ENCODE measurements at regions not wholly inside any gene's neighbourhood (a gene's known extent, or its start where the extent isn't known, plus 50 kb on each side); places are given as distances from the start of the nearest gene placed in this dataset.

GRCh38 chr11:131092469-131092868 is 176.2 kb upstream of the SNX19 start:
- WGBS, 2 donors (ENCODE audit: low coverage in 1 of 2): 71 to 89% methylated on average over 2 to 3 of the region's 3 CpGs
- Histone ChIP-seq H3K9me3 (no peaks in the 10 kb centered on the region), H3K4me3 (no peak overlapping the region), H3K27ac (no peak overlapping the region), H3K4me1 (no peaks in the 10 kb centered on the region), H3K36me3 (no peaks in the 10 kb centered on the region), H3K27me3 (peaks cover 2% of the 10 kb centered on the region)
- TF ChIP-seq POLR2A (IDR thresholded peaks at IDR 0.05) (no peak), POLR2AphosphoS5 (IDR thresholded peaks at IDR 0.05) (no peak), CTCF (IDR thresholded peaks at IDR 0.05) (no peak), EP300 (IDR thresholded peaks at IDR 0.05) (no peak)
- ATAC-seq: no peak

- Histone ChIP-seq H3K27me3 (peaks cover 11% of the 10 kb centered on the region), H3K9me3 (no peaks in the 10 kb centered on the region), H3K27ac (no peak overlapping the region), H3K4me3 (no peak overlapping the region), H3K4me1 (no peaks in the 10 kb centered on the region), H3K36me3 (no peaks in the 10 kb centered on the region)
- ATAC-seq: no peak
- 100% methylated on average over 1 of the region's 1 CpG for WGBS, 2 donors (ENCODE audit: low coverage in 1 of 2)
- TF ChIP-seq EP300 (IDR thresholded peaks at IDR 0.05) (no peak), POLR2AphosphoS5 (IDR thresholded peaks at IDR 0.05) (no peak), POLR2A (IDR thresholded peaks at IDR 0.05) (no peak), CTCF (IDR thresholded peaks at IDR 0.05) (no peak)
Observed at GRCh38 chr11:131094827-131095226, 178.5 kb upstream of the SNX19 start.

- no peak for ATAC-seq
- Histone ChIP-seq H3K27ac (no peak overlapping the region), H3K36me3 (no peaks in the 10 kb centered on the region)
Observed at GRCh38 chr11:131095511-131096185, 179.4 kb upstream of the SNX19 start.

GRCh38 chr11:131099013-131099412 is 182.7 kb upstream of the SNX19 start:
- Histone ChIP-seq H3K9me3 (no peaks in the 10 kb centered on the region), H3K27ac (no peak overlapping the region), H3K36me3 (no peaks in the 10 kb centered on the region), H3K4me3 (no peak overlapping the region), H3K27me3 (peaks cover 24% of the 10 kb centered on the region), H3K4me1 (no peaks in the 10 kb centered on the region)
- WGBS, 2 donors (ENCODE audit: low coverage in 1 of 2): 57 to 72% methylated on average over 6 of the region's 6 CpGs
- ATAC-seq: no peak
- TF ChIP-seq POLR2A (IDR thresholded peaks at IDR 0.05) (no peak), CTCF (IDR thresholded peaks at IDR 0.05) (no peak), POLR2AphosphoS5 (IDR thresholded peaks at IDR 0.05) (no peak), EP300 (IDR thresholded peaks at IDR 0.05) (no peak)

More at GRCh38 chr11:131095511-131096185, 179.4 kb upstream of the SNX19 start:
- Histone ChIP-seq H3K4me1 (no peaks in the 10 kb centered on the region), H3K4me3 (no peak overlapping the region), H3K9me3 (no peaks in the 10 kb centered on the region), H3K27me3 (peaks cover 13% of the 10 kb centered on the region)
- WGBS, 2 donors (ENCODE audit: low coverage in 1 of 2): 60 to 61% methylated on average over 3 to 6 of the region's 11 CpGs
- TF ChIP-seq EP300 (IDR thresholded peaks at IDR 0.05) (no peak), POLR2A (IDR thresholded peaks at IDR 0.05) (no peak), POLR2AphosphoS5 (IDR thresholded peaks at IDR 0.05) (no peak), CTCF (IDR thresholded peaks at IDR 0.05) (no peak)

- WGBS, 2 donors (ENCODE audit: low coverage in 1 of 2): 36% methylated on average over 1 of the region's 1 CpG; no CpG with 5 or more reads in 1 of the 2 donors
Observed at GRCh38 chr11:131099746-131100145, 183.5 kb upstream of the SNX19 start.

More at GRCh38 chr11:131099746-131100145, 183.5 kb upstream of the SNX19 start:
- TF ChIP-seq POLR2AphosphoS5 (IDR thresholded peaks at IDR 0.05) (no peak), CTCF (IDR thresholded peaks at IDR 0.05) (no peak), POLR2A (IDR thresholded peaks at IDR 0.05) (no peak), EP300 (IDR thresholded peaks at IDR 0.05) (no peak)
- Histone ChIP-seq H3K4me3 (no peak overlapping the region), H3K36me3 (no peaks in the 10 kb centered on the region), H3K9me3 (no peaks in the 10 kb centered on the region), H3K27me3 (peaks cover 24% of the 10 kb centered on the region), H3K27ac (no peak overlapping the region), H3K4me1 (no peaks in the 10 kb centered on the region)
- ATAC-seq: no peak
